Keratinocyte (primary cell): ENCODE measurements at regions not wholly inside any gene's neighbourhood (a gene's known extent, or its start where the extent isn't known, plus 50 kb on each side); places are given as distances from the start of the nearest gene placed in this dataset.

Experiments
- CTCF ChIP-seq, 3 experiments: IDR thresholded peaks in 1 of 3; conservative IDR thresholded peaks in 1 of 3; optimal IDR thresholded peaks in 1 of 3; 2 replicates in 2 of 3; 3 replicates in 1 of 3; pipeline versions ENCODE3 to v1.5.1; 2011; ENCODE audit warnings: low read length in 3 of 3, mild to moderate bottlenecking in 3 of 3, moderate library complexity in 2 of 3, control low read depth in 1 of 3, inconsistent platforms in 1 of 3; ENCODE audit not compliant: insufficient read depth in 2 of 3; ENCODE audit errors: extremely low read depth in 1 of 3
- EZH2 ChIP-seq: IDR thresholded peaks from one replicate; pipeline ENCODE4 v1.6.1; 2012; ENCODE audit warnings: inconsistent platforms, mild to moderate bottlenecking, low read length, moderate library complexity

DNA sequence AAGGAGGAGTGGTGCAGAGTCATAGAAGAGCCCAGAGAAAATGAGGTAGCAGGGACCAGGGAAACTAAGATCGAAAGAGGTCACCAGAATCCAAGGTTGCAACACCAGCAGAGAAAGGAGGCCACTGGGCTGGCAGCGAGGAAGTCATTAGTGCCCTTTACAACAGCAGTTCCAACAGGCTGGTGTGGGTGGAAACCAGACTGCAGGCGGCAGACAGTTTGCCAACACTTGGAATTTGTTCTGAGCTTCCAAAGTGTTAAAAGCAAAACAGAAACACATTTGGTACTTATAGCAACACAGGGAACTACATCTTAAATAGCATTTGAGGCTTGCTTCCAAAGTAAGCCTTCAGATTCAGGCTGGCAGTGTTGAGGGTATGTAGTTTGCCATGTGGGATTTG, 95.2 kb upstream of the PWP1 start:
- TF ChIP-seq CTCF (optimal IDR thresholded peaks at IDR 0.05 in 1 of 3, IDR thresholded peaks at IDR 0.05 in 1 of 3, conservative IDR thresholded peaks at IDR 0.05 in 1 of 3; ENCODE audit: extremely low read depth in 1 of 3, insufficient read depth in 2 of 3, low read length in 3 of 3) (no peak), EZH2 (no peak)
